ENCODE measurements at regions not wholly inside any gene's neighbourhood (a gene's known extent, or its start where the extent isn't known, plus 50 kb on each side); places are given as distances from the start of the nearest gene placed in this dataset.

GRCh38 chr2:2570360-2570759 lies 239.3 kb upstream of the MYT1L start:
- POLR2A ChIA-PET (ENCODE audit: unreplicated experiment): no interaction called here
- no peaks in the 10 kb centered on the region for H3K36me3 ChIP-seq (ENCODE audit: low read depth)
- H3K9me3 ChIP-seq (ENCODE audit: insufficient read depth, low read depth): peaks cover 7% of the 10 kb centered on the region
- H3F3A ChIP-seq (ENCODE audit: insufficient read depth, low read depth): peaks cover 10% of the 10 kb centered on the region; the same call in 1 of the 2 replicates
- no peak overlapping the region for H3K4me2 ChIP-seq
- H3K4me1 ChIP-seq (replicated peaks; ENCODE audit: insufficient read depth): no peaks in the 10 kb centered on the region
- TF ChIP-seq EZH2 (IDR thresholded peaks at IDR 0.05; ENCODE audit: low read depth) (no peak), CTCF (conservative IDR thresholded peaks at IDR 0.05) (no peak)
- peaks cover 64% of the 10 kb centered on the region for H3K27me3 ChIP-seq (ENCODE audit: insufficient read depth, low read depth)
- H3K27ac ChIP-seq: no peak overlapping the region
- no peaks in the 10 kb centered on the region for H3K79me2 ChIP-seq (ENCODE audit: low read depth)
- H3K4me3 ChIP-seq: no peak overlapping the region
- no TSS peak for BruUV-seq (replicated peaks)
- no peak overlapping the region for H2AFZ ChIP-seq
- CTCF ChIA-PET: interaction anchor here (0.5 kb wide), 1 partner anchor 374 kb away, joined by 3 read pairs; no protein-coding TSS in a partner anchor
- DNase-seq: no peak
- no peaks in the 10 kb centered on the region; the same call in 1 of the 2 replicates for H4K20me1 ChIP-seq (ENCODE audit: insufficient read depth)
- intact Hi-C loops (cut with micrococcal nuclease; ENCODE audit: unreplicated experiment): no loop called here
- no peaks in the 10 kb centered on the region for H3K9me2 ChIP-seq (ENCODE audit: insufficient read depth)

DNA sequence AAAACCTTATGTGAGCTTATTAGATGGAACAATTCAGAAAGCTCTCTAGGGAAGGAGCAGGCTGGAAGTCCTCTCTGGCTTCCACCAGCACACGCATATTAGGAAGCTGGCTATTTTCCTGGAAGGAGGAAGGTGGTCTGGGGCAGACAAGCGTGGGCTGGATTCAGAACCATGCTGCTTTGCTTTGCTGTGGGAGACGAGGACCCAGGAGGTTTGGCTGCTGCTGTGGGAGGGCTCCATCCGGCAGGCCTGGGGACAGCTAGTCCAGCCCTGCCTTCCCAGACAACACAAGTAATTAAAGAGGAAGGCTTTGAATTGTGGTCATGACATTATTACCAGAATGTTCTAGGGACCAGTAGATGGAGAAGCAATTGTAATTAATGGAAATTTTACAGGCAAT lies 238.8 kb upstream of the MYT1L start:
- H3K4me2 ChIP-seq: no peak overlapping the region
- intact Hi-C loops (cut with micrococcal nuclease; ENCODE audit: unreplicated experiment): no loop called here
- H3K4me1 ChIP-seq (replicated peaks; ENCODE audit: insufficient read depth): no peaks in the 10 kb centered on the region
- peaks cover 7% of the 10 kb centered on the region for H3K9me3 ChIP-seq (ENCODE audit: insufficient read depth, low read depth)
- H3K79me2 ChIP-seq (ENCODE audit: low read depth): no peaks in the 10 kb centered on the region
- no peak for DNase-seq
- BruUV-seq (replicated peaks): no TSS peak
- no peaks in the 10 kb centered on the region; the same call in 1 of the 2 replicates for H4K20me1 ChIP-seq (ENCODE audit: insufficient read depth)
- no peak overlapping the region for H3K27ac ChIP-seq
- peaks cover 69% of the 10 kb centered on the region for H3K27me3 ChIP-seq (ENCODE audit: insufficient read depth, low read depth)
- H3K36me3 ChIP-seq (ENCODE audit: low read depth): no peaks in the 10 kb centered on the region
- H3K9me2 ChIP-seq (ENCODE audit: insufficient read depth): no peaks in the 10 kb centered on the region
- TF ChIP-seq EZH2 (IDR thresholded peaks at IDR 0.05; ENCODE audit: low read depth) (no peak), CTCF (conservative IDR thresholded peaks at IDR 0.05) (no peak)
- peaks cover 10% of the 10 kb centered on the region; the same call in 1 of the 2 replicates for H3F3A ChIP-seq (ENCODE audit: insufficient read depth, low read depth)
- CTCF ChIA-PET: interaction anchor here (0.5 kb wide), 1 partner anchor 374 kb away, joined by 3 read pairs; no protein-coding TSS in a partner anchor
- H3K4me3 ChIP-seq: no peak overlapping the region
- no peak overlapping the region for H2AFZ ChIP-seq
- POLR2A ChIA-PET (ENCODE audit: unreplicated experiment): no interaction called here

DNA sequence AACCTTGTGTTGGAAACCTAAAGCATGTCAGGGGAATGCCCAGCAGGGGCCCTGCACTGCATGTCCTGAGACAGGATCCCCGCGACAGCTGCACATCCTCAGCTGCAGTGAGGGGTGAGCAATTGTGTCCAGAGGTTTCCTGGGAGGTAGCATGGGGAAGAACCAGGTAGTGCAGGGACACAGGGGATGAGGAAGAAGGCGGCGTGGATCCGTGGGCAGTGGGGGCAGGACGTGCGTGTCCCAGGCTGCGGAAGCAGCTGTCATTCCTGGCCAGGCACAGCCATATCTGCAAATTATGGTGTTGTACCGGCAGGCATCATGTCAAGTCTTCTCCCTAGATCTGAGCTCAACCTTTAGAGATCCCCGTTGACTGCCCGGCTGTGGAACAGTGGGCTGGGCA lies 238.2 kb upstream of the MYT1L start:
- H3K9me2 ChIP-seq (ENCODE audit: insufficient read depth): no peaks in the 10 kb centered on the region
- H3F3A ChIP-seq (ENCODE audit: insufficient read depth, low read depth): peaks cover 10% of the 10 kb centered on the region; the same call in 1 of the 2 replicates
- BruUV-seq (replicated peaks): no TSS peak
- no peak for DNase-seq
- TF ChIP-seq CTCF (conservative IDR thresholded peaks at IDR 0.05) (no peak), EZH2 (IDR thresholded peaks at IDR 0.05; ENCODE audit: low read depth) (no peak)
- ChIA-PET POLR2A (ENCODE audit: unreplicated experiment) (no interaction called here), CTCF (no interaction called here)
- intact Hi-C loops (cut with micrococcal nuclease; ENCODE audit: unreplicated experiment): no loop called here
- H3K27ac ChIP-seq: no peak overlapping the region
- no peaks in the 10 kb centered on the region; the same call in 1 of the 2 replicates for H4K20me1 ChIP-seq (ENCODE audit: insufficient read depth)
- peaks cover 75% of the 10 kb centered on the region for H3K27me3 ChIP-seq (ENCODE audit: insufficient read depth, low read depth)
- H2AFZ ChIP-seq: no peak overlapping the region
- no peaks in the 10 kb centered on the region for H3K4me1 ChIP-seq (replicated peaks; ENCODE audit: insufficient read depth)
- H3K36me3 ChIP-seq (ENCODE audit: low read depth): no peaks in the 10 kb centered on the region
- no peak overlapping the region for H3K4me2 ChIP-seq
- H3K4me3 ChIP-seq: no peak overlapping the region
- H3K9me3 ChIP-seq (ENCODE audit: insufficient read depth, low read depth): peaks cover 7% of the 10 kb centered on the region
- no peaks in the 10 kb centered on the region for H3K79me2 ChIP-seq (ENCODE audit: low read depth)

Data from PC-9 (cell line).